HG03108 (cell line): ENCODE measurements at regions not wholly inside any gene's neighbourhood (a gene's known extent, or its start where the extent isn't known, plus 50 kb on each side); places are given as distances from the start of the nearest gene placed in this dataset.
"Not testable (repeated sequence)": the region's sequence is repeated elsewhere in the genome, so short reads cannot be mapped to it uniquely, and the experiment has no call there.

Source experiments
- ATAC-seq: cut with Tn5 transposase; IDR thresholded peaks from one replicate; pipeline ENCODE4 v1.9.1; 2021; ENCODE audit warnings: moderate library complexity; ENCODE audit not compliant: unreplicated experiment

- ATAC-seq = no peak
These were observed 414.5 kb downstream of the NDFIP2 start for GRCh38 chr13:79895416-79895815.

- not testable (repeated sequence) for ATAC-seq
These were observed 406.3 kb downstream of the NDFIP2 start for GRCh38 chr13:79887278-79887677.

GRCh38 chr13:79886601-79887000 is 405.6 kb downstream of the NDFIP2 start:
- ATAC-seq = no peak

- ATAC-seq = no peak
These were observed 403.9 kb downstream of the NDFIP2 start for GRCh38 chr13:79884890-79885289.

GRCh38 chr13:79883216-79883615 is 402.3 kb downstream of the NDFIP2 start:
- no peak for ATAC-seq

- no peak for ATAC-seq
These were observed 399.9 kb downstream of the NDFIP2 start for GRCh38 chr13:79880818-79881217.

GRCh38 chr13:79874396-79875360 is 393.7 kb downstream of the NDFIP2 start:
- no peak for ATAC-seq

- no peak for ATAC-seq
These were observed 390.6 kb downstream of the NDFIP2 start for GRCh38 chr13:79871594-79871993.

GRCh38 chr13:79870766-79871165 is 389.8 kb downstream of the NDFIP2 start:
- no peak for ATAC-seq

- ATAC-seq = no peak
These were observed 389.2 kb downstream of the NDFIP2 start for GRCh38 chr13:79870123-79870522.

GRCh38 chr13:79869326-79869725 is 388.4 kb downstream of the NDFIP2 start:
- ATAC-seq = no peak

GRCh38 chr13:79867254-79867653 is 386.3 kb downstream of the NDFIP2 start:
- no peak for ATAC-seq

GRCh38 chr13:79866436-79866835 is 385.5 kb downstream of the NDFIP2 start:
- no peak for ATAC-seq

- no peak for ATAC-seq
These were observed 381.6 kb downstream of the NDFIP2 start for GRCh38 chr13:79862515-79862914.

GRCh38 chr13:79861731-79862130 is 380.8 kb downstream of the NDFIP2 start:
- ATAC-seq = no peak

GRCh38 chr13:79860791-79861190 is 379.8 kb downstream of the NDFIP2 start:
- no peak for ATAC-seq

GRCh38 chr13:79859756-79860155 is 378.8 kb downstream of the NDFIP2 start:
- no peak for ATAC-seq

- ATAC-seq = no peak
These were observed 372.3 kb downstream of the NDFIP2 start for GRCh38 chr13:79853251-79853650.

- no peak for ATAC-seq
These were observed 370.4 kb downstream of the NDFIP2 start for GRCh38 chr13:79851318-79851717.

GRCh38 chr13:79847882-79848592 is 367.1 kb downstream of the NDFIP2 start:
- no peak for ATAC-seq

- ATAC-seq = no peak
These were observed 365.4 kb downstream of the NDFIP2 start for GRCh38 chr13:79846386-79846785.
